Left cardiac atrium (tissue), 4 donors: ENCODE measurements at regions not wholly inside any gene's neighbourhood (a gene's known extent, or its start where the extent isn't known, plus 50 kb on each side); places are given as distances from the start of the nearest gene placed in this dataset.
A peak's percentile ranks its signal among the peaks of the same experiment; 100 is the strongest.

ENCODE experiments used
- ATAC-seq, 2 donors: fragments of 200-7000 bp; cut with Tn5 transposase; one replicate each; pipeline ENCODE4 v1.9.1; 2020; ENCODE audit warnings: mild to moderate bottlenecking in 2 of 2, moderate library complexity in 2 of 2
- DNase-seq: peaks from one replicate; pipeline ENCODE4 v3.0.0-alpha.2; 2020
- intact Hi-C, 2 donors: fragments of 100-400 bp; cut with DNase I; formaldehyde crosslinking; loops; one replicate each; pipeline versions ENCODE4 v1.14.1 to v1.15.1; 2022 to 2023
- donor health status: DM: no; HTN: yes; CAD: no.
- donor health status: DM: no; HTN: yes; CAD: no; lungs with severe emphysema.
- donor health status: DM: yes; HTN: yes; CAD: no.
- donor health status: Dilated cardiomyopathy.

DNA sequence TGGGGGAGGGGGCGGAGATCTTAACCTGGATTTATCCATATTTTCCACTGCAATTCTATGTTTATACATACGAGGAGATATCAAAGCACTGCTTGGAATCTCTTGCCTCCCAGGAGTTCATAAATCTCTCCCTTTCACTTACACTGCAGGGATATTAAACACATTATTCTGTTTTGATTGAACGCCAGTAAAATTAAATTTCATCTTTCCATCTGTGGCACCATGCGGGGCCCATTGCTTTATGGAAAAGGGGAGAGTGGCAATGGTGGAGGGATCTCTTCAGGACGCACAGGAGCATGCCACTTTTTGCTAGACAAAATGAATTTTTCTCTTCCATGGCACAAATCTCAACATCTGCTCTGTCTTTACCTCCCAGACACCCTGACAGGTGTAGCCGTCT lies 648.0 kb upstream of the PLXNA2 start:
- ATAC-seq (no peak), DNase-seq (no peak)
- intact Hi-C loops: no loop called here

DNA sequence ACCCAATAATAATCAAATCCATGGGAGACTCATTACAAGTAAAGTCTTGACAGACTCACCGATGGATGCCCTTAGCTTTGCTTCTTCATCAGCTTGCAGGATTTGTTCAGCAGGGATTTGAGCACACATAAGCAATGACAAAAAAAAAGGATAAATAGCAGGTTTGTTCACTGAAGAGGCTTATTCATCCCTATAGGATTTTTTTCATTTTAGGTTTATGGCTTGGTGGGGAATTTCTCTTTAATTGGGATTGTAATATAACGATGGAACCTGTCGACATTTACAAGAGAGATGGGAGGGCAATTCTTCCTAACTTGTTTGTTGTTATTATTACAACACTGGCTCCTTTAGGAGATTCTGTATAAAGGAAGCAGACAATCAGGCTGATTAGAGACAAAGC lies 649.1 kb upstream of the PLXNA2 start:
- no peak for DNase-seq
- intact Hi-C loops: no loop called here
- no peak for ATAC-seq

DNA sequence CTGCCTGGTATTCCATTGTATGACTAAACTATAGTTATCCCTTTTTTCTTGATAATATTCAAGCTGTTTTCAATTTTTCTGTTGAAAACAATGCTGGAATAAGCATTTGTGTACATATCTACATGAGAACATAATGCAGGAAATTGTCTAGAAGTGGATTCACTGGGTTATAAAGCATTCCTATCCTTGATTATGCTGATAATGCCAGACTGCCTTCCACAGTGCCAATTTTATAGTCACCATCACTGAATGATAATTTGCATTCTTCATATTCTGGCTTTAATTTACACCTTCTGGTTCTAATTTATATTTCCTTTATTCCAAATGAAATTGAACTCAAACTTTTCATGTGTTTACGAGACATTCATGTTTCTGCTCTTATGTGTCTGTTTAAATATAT lies 651.0 kb upstream of the PLXNA2 start:
- DNase-seq (no peak), ATAC-seq (no peak)
- intact Hi-C loops: no loop called here

DNA sequence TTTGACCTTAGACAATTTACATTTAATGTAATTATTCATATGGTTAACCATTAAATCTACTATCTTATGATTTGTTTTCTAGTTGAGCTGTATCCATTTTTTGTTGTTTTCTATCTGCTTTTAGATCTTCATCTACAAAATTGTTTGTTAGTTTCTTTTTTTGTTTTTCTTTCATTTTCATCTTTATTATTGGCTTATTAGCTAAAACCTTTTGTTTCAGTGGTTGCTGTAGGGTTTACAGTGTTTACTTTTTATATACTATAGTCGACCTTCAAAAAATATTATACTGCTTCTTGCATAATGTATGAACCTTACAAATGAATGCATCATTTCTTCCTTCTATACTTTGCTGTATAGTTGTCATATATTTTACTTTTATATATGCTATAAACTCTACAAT lies 651.6 kb upstream of the PLXNA2 start:
- intact Hi-C loops: no loop called here
- DNase-seq (no peak), ATAC-seq (no peak)

DNA sequence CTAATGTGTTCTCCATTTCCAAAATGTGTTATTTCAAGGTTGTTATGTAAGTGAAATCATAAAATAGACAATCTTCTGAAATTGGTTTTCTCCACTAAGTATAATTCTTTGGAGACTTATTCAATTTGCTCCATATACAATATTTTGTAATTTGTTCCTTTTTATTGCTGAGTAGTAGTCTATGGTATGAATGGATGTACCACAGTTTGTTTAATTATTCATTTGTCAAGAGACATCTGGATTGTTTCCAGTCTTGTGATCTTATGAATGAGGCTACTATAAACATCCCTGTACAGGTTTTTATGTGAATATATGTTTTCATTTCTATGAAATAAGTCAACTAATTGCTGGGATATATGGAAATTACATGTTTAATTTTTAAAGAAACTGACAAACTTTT lies 652.6 kb upstream of the PLXNA2 start:
- DNase-seq (no peak), ATAC-seq (no peak)
- intact Hi-C loops: no loop called here

DNA sequence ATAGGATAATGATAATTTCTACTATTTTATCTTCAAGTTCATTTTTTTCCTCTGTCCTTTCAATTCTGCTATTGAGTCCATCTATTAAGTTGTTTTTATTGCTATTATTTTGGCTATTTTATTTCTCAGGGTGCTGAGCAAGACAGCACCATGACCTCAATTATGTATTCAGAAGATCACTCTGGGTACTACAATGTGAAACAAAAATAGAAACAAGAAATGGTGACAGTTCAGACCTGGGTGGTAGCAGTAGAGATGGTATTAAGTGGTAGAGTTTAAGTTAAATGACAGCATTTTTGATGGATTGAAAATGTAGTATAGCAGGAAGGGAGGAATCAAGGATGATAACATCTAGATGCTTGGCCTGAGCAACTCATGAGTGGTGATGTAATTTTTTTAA lies 655.3 kb upstream of the PLXNA2 start:
- no peak for ATAC-seq
- intact Hi-C loops: no loop called here
- no peak for DNase-seq

DNA sequence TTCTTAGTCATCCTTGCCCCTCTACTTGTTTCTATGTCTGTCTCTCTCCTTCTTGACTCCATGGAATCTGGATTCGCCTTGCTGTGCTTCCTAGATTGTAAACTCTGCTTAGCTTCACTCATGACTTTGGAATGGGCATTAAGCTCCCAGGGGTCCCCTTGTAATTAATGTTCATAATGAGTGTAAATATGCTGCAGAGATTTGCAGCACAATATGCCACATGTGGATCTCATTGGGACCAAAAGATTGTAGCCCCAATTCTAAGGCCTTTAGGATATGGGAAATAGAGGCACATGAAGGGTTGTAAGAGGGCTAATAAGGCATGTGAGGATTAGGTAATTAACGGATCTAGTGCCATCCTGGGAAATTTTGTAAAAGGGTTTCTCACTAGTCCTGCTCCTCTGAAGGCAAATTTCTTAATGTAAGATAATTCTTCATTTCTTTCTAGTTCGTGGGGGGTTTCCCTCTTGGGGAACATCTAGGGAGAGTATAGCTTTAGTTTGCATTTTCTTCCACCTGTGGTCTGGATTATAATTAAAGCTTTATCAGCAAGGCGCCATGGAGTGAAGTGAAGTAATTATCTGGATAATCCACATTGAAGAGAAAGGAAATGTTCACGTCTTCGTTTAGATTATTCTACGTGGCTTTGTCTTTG lies 659.2 kb upstream of the PLXNA2 start:
- intact Hi-C loops: no loop called here
- DNase-seq (no peak), ATAC-seq (no peak)

DNA sequence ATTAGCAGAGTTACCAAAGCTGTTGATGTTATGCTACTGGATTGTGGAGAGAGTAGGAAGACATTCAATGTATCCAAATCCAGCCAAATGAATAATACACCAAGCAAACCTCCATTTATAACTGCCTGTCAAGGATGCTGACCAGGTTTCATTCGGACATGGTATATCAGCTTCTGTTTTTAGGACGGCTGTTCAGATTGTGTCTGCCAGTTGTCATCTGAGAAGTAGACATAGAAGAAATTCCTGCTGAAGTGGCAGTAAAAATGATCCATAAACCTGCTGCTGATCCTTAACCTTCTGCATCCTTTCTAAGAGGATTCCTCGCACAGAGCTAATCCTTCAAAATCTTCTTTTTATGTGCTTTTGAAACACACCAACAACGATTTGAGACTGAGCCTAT lies 663.6 kb upstream of the PLXNA2 start:
- intact Hi-C loops: no loop called here
- DNase-seq: no peak
- no peak for ATAC-seq

DNA sequence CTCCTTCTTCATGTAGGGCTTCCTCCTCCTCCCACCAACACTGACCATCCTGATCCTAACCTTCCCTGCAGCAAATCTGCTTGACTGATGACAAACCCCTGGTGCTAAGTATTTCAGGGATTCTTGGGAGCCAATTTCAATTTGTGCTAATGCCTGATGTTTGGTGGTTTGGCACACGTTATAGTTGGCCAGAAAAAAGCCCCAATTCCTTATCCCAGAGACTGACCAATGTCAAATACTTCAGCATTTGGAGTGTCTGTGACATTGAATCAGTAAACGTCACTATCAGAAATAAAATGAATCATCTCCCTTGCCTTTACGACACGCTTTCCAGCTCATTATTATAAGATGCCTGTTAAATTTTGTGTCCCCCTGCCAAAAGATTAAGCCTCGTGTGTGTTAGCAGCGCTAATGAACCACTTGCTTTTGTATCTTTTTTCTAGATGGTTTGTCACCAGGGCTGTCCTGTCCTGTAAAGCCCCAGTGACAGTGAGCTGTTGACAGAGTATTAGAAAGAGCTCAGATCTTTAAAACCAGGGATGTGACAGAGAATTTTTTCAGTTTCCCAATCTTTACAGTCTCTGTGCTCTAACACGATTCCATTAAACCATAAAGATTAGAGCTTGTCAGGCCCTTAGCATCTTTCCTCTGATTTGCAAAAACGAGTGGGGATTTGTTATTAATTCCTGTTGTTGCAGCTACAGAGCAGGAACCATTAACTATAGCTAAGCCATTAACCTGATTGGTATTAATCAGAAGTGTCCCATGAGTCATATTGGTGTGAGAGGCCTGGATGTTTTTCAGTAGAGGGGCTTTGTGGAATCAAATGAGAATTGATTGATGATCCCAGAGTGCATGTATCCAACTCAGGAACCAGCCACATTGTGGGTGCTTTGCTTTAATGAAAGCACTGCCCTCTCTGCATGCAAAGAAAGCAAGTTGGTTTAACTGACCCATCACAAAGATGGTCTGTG lies 665.1 kb upstream of the PLXNA2 start:
- DNase-seq: no peak
- intact Hi-C loops: no loop called here
- no peak for ATAC-seq

DNA sequence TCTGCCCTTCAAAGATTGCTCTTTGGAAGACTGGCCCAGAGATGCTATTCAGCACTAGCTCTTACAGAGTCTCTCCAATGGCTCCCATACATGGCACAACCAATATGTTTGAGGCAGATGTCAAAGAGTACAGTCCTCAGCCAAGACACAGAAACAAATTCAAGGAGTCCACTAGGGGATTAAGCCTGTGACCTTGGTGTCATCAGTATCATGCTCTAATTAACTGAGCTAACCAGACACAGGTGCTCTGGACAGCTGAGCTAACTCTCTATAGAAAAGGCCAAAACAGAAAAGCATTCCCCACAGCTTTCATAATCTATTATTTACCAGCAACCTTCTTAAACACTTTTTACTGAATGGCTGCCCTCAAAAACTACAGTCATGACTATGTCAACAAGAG lies 666.0 kb upstream of the PLXNA2 start:
- intact Hi-C loops: no loop called here
- ATAC-seq (no peak), DNase-seq (no peak)

DNA sequence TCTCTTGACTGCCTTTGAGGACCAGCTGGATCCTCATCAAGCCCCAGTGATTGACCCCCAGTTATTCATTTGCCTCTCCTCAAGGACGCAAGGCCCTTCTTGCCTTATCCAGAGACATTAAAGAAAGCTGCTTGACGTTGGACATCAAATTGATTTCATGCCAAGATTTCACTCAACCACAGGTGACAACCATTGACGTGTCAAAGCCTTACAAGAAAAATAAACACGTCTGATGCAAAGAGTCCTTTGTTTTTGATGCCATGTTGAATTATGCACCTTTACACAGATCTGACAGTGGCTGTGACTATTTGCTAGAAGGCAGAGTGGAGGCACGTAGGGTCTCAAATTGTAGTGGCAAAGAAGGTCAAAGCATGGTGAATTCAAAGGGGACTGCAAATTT lies 666.2 kb upstream of the CAMK1G start:
- intact Hi-C loops: no loop called here
- no peak for ATAC-seq

DNA sequence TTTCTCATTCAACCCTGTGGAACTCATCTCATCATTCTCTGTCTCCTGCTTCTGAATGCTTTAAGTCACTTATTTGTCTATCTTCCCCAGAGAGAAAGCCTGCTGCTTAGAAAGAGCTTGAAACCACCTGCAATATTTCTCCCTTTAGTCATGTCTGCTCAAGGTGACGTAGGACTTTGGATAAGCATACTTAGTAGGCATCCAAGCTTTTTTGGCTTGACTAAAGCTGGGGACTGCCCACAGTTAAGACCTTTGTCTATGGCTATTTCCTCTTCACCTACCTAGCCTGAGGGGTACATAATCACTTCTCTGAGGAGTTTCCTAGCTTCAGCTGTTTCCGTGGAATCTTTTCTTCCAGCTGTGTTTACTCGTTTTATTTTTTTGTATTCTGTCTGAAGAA lies 665.8 kb upstream of the CAMK1G start:
- DNase-seq (no peak), ATAC-seq (no peak)
- intact Hi-C loops: no loop called here

More for the DNA sequence above, 666.2 kb upstream of the CAMK1G start:
- DNase-seq: no peak

DNA sequence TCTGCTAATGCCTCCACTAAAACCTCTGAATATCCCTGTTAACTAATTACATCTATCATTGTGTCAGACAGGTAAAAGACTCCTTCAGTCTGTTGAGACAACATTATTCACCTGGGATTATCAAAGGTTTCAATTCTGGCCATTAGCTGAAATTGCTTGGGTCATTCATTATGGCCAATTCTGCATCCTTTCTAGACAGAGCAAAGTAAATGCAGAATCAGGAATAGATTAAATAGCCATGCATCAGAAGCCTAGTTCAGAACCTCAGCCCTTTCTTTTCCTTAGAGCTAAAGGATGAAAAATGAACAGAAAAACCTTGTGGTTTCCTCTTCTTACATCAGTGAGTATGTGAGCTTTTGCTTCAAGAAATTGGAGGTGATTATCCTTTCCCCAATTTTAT lies 665.4 kb upstream of the CAMK1G start:
- intact Hi-C loops: no loop called here
- ATAC-seq (no peak), DNase-seq (no peak)

DNA sequence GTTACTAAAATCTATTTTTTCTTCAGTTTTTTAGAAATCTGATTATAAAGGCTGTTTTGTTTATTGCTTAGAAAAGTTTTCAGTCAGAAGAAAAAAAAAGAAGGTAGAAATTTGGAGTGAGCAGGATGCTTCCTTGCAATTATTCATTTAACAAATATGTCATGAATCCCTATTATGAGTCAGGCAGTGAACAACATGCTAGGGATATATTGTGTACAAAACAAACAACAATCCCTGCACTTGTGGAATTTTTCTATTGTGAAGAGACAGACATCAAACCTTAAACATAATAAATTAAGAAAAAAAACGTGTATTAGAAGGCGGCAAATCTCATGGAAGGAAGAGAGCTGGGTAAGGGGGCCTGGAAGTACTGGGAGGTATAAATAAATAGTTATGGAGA lies 664.1 kb upstream of the CAMK1G start:
- intact Hi-C loops: no loop called here
- DNase-seq (no peak), ATAC-seq (no peak)

DNA sequence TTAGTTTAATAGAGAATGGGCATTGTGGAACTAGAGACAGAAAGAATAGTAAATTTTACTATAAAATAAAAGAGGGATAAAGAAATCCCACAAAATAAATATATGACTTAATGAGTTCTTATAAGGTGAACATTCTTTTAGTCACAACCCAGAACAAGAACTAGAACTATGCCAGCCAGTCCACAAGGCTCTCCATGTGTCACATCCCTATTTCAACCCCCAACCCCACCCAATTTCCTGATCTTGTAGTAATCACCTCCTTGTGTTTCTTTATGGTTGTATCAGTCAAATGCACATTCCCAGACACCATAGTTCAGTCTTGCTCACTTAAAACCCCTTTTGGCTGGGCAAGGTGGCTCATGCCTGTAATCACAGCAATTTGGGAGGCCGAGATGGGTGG lies 662.3 kb upstream of the CAMK1G start:
- DNase-seq (no peak), ATAC-seq (no peak)
- intact Hi-C loops: no loop called here

DNA sequence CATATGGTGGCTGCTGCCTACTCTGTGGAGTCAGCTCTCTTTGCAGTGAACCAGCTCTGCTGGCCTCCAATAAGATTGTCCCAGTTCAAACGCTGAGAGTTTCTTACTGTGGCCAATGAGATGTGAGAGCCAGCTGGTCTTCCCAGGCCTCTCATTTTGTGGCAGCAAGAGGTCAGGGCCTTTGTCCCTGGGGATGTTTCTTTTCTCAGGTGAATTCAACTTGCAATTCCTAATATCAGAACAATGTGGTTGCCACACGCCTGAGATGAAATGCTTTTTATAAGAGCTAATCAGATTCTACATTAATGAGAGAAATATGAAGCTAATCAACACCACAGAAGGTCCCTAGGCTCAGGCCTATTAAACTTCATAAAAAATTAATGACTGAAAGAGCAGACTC lies 660.1 kb upstream of the CAMK1G start:
- no peak for DNase-seq
- no peak for ATAC-seq
- intact Hi-C loops: no loop called here

DNA sequence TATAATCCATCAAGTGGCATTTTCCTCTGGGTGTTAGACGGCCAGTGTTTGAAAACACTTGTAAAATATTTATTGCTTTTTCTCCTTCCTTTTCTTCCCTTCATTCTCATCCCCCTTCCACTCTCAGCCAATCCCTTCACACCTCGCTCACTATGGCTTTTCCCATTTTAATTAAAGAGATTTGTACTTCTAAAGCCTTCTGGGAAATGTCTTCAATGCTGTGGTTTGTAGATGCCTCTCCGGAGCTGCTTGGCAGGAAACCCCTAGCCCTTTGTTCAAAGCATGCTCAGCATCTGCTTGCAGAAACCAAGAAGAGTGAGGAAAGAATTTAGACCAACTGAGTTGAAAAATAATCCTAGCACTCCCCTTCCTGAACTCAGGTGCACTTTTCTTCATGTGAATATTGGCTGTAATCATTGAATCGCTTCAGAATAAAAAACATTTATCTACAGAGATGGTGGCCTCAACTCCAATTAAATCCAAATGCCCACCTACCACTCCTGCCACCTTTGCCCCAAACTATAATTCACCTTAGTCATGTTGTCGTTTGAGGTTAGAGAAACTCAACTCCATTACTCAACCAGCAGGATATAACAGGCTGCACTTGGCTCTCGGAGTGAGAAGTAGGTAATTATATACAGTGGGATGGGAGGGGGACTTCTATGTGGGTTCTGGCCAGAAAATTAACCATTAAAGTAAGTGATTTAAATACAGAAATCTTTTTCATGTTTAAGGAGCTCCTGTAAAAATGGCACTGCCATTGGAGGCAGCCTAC lies 659.4 kb upstream of the CAMK1G start:
- no peak for ATAC-seq
- no peak for DNase-seq
- intact Hi-C loops: no loop called here

DNA sequence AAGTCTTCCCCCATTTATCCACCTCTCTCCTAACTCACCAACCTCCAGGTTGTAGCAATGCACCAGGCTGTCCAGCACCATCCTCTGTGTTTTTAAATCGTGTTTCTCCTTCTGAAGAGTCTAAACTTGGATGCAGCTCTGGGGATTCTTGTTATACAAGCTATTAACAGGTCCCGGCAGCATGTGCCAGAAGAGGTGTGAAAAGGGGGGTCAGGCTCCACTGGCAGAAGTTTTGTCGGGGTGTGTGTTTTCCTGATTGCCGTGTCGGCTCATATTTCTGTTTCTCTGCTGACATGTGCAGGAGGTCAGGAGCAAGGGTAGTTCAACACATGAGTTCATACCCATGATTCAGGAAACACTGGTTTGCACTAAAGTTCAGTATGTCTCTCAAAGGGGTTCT lies 658.6 kb upstream of the CAMK1G start:
- intact Hi-C loops: no loop called here
- DNase-seq: peak; percentile 18
- ATAC-seq: peak in 1 of 2 donors; percentile 67

DNA sequence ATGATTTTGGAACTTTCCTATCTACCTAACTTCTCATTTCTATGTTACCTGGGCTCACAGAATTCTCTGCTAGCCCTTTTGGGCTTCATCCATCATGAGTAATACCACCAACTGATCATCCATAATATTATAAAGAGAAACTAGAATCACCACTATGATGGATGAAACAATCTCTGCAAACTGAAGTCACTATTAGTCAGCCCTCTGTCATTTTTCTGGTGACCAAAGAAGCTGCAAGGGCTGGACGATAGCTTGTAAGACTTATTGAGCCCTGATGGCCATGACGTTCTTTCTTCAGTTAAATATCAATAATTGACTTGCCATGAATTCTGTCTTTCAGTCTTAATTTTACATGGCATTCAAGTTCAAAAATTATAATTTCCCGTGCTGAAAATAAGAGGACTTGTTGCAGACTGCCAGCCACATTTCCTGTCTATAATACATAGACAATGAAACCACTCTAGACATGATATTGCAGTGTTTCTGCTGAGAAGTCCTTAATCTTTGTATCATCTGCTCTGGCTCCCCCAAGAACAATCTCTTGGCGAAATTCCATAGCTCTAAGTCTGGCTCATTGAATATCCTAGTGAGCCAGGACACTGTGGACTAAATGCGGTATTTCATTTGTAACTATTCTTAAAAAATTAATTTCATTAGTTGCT lies 655.0 kb upstream of the CAMK1G start:
- no peak for ATAC-seq
- intact Hi-C loops: no loop called here

DNA sequence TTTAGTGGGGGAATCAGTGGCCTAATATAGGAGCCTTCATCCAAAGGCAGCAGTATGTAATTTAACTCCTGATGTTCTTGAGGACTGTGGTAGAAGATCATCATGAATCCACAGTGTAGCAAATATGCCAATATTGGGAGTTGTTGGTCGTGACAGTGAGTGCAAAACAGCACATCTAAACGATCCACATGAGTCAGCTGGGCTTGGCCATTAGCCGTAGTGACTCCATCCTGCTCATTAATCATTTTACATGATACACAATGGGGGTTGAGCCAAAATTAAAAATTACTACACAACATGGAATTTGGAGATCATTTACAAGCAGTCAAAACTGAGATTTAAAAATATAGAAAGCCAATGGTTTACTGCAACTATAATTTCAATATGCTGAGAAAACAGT lies 653.9 kb upstream of the CAMK1G start:
- DNase-seq (no peak), ATAC-seq (no peak)
- intact Hi-C loops: no loop called here

More for the DNA sequence above, 655.0 kb upstream of the CAMK1G start:
- DNase-seq: no peak
